Retinal pigment epithelial cell (primary cell): ENCODE measurements at regions not wholly inside any gene's neighbourhood (a gene's known extent, or its start where the extent isn't known, plus 50 kb on each side); places are given as distances from the start of the nearest gene placed in this dataset.

Source experiments
- DNase-seq: peaks from one replicate; pipeline ENCODE4 v3.0.0-alpha.2; 2010; ENCODE audit warnings: low read depth
- H3K4me3 ChIP-seq: 2 replicates; pipeline ENCODE4 v1.5.1; 2011; ENCODE audit warnings: mild to moderate bottlenecking, low read length, control low read depth, moderate library complexity
- TF ChIP-seq, protein P1 (sequence below): conservative IDR thresholded peaks from 2 replicates; pipeline ENCODE4 v1.5.1; 2011; ENCODE audit warnings: low read depth, low read length, control low read depth, inconsistent platforms

- TF ChIP-seq, protein P1, sequence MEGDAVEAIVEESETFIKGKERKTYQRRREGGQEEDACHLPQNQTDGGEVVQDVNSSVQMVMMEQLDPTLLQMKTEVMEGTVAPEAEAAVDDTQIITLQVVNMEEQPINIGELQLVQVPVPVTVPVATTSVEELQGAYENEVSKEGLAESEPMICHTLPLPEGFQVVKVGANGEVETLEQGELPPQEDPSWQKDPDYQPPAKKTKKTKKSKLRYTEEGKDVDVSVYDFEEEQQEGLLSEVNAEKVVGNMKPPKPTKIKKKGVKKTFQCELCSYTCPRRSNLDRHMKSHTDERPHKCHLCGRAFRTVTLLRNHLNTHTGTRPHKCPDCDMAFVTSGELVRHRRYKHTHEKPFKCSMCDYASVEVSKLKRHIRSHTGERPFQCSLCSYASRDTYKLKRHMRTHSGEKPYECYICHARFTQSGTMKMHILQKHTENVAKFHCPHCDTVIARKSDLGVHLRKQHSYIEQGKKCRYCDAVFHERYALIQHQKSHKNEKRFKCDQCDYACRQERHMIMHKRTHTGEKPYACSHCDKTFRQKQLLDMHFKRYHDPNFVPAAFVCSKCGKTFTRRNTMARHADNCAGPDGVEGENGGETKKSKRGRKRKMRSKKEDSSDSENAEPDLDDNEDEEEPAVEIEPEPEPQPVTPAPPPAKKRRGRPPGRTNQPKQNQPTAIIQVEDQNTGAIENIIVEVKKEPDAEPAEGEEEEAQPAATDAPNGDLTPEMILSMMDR: no peak
- DNase-seq: no peak
- H3K4me3 ChIP-seq: no peak overlapping the region
Measured at GRCh38 chr10:4001811-4002210, 216.8 kb upstream of the KLF6 start.

- no peak overlapping the region for H3K4me3 ChIP-seq
Measured at GRCh38 chr10:3999642-4000041, 214.6 kb upstream of the KLF6 start.

GRCh38 chr10:3996697-3997096, 211.7 kb upstream of the KLF6 start:
- no peak for DNase-seq
- no peak overlapping the region for H3K4me3 ChIP-seq
- TF ChIP-seq, protein P1: no peak

More at GRCh38 chr10:3999642-4000041, 214.6 kb upstream of the KLF6 start:
- TF ChIP-seq, protein P1: no peak
- DNase-seq: no peak

DNA sequence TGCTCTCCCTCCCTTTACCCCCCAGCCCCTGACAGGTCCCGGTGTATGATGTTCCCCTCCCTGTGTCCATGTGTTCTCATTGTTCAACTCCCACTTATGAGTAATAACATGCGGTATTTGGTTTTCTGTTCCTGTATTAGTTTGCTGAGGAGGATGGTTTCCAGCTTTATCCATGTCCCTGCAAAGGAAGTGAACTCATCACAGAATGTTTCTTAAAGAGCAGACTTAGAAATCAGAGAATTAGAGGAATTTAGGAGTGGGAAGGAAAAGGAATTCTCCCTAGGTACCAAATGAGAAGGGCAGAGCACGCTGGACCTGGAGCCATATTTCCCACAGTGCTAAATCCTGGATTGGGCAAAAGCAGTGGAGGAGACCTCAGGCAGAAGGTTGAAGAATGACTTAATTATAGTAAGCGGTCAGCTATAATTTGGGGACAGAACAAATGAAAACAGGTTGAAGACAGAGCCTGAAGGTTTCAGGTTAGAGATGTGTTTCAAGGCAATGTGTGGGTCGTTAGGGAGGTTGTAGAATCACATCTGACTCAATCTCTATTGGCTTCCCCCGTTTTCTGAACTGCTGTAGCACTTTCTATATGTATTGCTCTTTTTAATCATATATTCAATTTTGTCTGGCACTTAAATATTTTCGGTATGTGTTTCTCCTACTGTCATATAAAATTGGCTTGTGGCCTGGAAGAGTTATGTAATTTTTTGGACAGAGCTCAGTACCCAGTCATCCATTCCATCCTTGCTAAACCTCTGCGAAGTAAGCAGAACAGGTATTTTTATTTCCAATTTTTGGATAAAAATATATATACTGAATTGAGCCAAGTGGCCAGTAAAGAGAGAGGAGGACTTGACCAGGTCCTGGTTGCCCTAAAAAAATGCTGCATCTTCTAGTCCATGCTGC, 210.5 kb upstream of the KLF6 start:
- TF ChIP-seq, protein P1: no peak
- no peak overlapping the region for H3K4me3 ChIP-seq
- no peak for DNase-seq

DNA sequence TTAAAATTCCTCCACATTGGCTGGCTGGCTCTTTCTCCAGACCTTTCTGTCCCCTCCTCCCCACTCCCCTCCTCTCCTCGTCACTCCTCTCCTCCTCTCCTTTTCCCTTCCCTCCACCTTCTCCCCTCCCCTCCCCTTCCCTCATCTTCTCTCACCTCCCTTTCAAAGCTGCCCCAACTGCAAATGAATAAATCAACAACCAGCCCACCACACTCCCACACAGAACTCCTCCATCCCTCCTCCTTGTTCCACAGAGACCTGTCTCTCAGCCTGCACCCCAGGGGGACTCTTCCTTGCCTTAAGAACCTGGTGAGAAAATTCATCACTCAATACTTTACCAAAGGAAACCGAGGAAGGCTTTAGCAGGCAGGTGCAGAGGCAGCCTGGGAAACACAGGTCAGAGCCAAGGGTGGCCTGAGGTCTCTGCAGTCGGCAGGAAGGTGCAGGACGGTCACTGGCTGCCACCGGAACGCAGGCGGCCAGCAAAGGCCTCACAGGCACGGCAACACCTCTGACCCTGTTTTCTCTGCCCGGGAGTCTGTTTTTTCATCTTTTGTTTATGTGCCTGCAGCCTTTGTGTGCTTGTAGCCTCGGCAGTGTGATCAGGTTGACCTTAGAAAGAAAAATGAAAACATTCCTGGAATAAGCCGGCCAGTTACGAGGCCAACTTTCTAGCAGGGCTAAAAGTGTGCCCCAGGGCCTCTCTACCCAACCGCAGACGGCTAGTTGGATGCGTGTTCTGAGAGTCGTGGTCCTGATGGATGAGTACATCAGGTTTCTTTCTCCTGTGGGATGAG, 207.6 kb upstream of the KLF6 start:
- H3K4me3 ChIP-seq: no peak overlapping the region
- no peak for DNase-seq
- TF ChIP-seq, protein P1: no peak

GRCh38 chr10:3990307-3990706, 205.3 kb upstream of the KLF6 start:
- no peak for DNase-seq

More at GRCh38 chr10:3990307-3990706, 205.3 kb upstream of the KLF6 start:
- TF ChIP-seq, protein P1: no peak
- H3K4me3 ChIP-seq: no peak overlapping the region
